ENCODE measurements at regions not wholly inside any gene's neighbourhood (a gene's known extent, or its start where the extent isn't known, plus 50 kb on each side); places are given as distances from the start of the nearest gene placed in this dataset.

- no peak overlapping the region for H3K9ac ChIP-seq
- H3K9me3 ChIP-seq, result no peaks in the 10 kb centered on the region
- ChIA-PET CTCF (interaction anchor here (0.6 to 1.1 kb wide), 3 partner anchors 9 to 12 kb away, joined by 3 read pairs; no protein-coding TSS in a partner anchor), POLR2A (no interaction called here)
- H3K4me3 ChIP-seq (ENCODE audit: low read depth in 2 of 2, low read length in 1 of 2), result no peak overlapping the region
- H3K79me2 ChIP-seq (ENCODE audit: insufficient read depth), result no peaks in the 10 kb centered on the region
- TF ChIP-seq TEAD4 (IDR thresholded peaks at IDR 0.05; ENCODE audit: borderline replicate concordance, insufficient read depth) (no peak), USF2 (IDR thresholded peaks at IDR 0.05; ENCODE audit: borderline replicate concordance, low read depth, low read length) (no peak), MEF2A (IDR thresholded peaks at IDR 0.05; ENCODE audit: borderline replicate concordance, low read depth) (no peak), EP300 (IDR thresholded peaks at IDR 0.05; ENCODE audit: borderline replicate concordance in 1 of 2, low read depth in 1 of 2, low read length in 1 of 2) (no peak), JUND (IDR thresholded peaks at IDR 0.05) (no peak), REST (IDR thresholded peaks at IDR 0.05; ENCODE audit: low read depth, low read length) (no peak), YY1 (IDR thresholded peaks at IDR 0.05; ENCODE audit: low read depth) (no peak), POLR2AphosphoS5 (IDR thresholded peaks at IDR 0.05; ENCODE audit: low read depth, low read length) (no peak), NFIC (IDR thresholded peaks at IDR 0.05; ENCODE audit: borderline replicate concordance) (no peak), TAF1 (IDR thresholded peaks at IDR 0.05; ENCODE audit: borderline replicate concordance, low read depth, low read length) (no peak), FOXM1 (IDR thresholded peaks at IDR 0.05; ENCODE audit: low read depth) (no peak), NRF1 (IDR thresholded peaks at IDR 0.05; ENCODE audit: low read depth, low read length) (no peak)
- 14% methylated on average over 3 of the region's 3 CpGs for WGBS (ENCODE audit: low lambda C conversion rate)
- H3K27ac ChIP-seq (ENCODE audit: low read depth in 2 of 2, low read length in 1 of 2), result no peak overlapping the region
- no peak for DNase-seq
- no peaks in the 10 kb centered on the region for H3K27me3 ChIP-seq (ENCODE audit: insufficient read depth)
- H3K36me3 ChIP-seq (replicated peaks in 1 of 2; ENCODE audit: control insufficient read depth in 1 of 2, insufficient read depth in 2 of 2, low read length in 1 of 2), result no peaks in the 10 kb centered on the region
- H3K9me2 ChIP-seq, result no peaks in the 10 kb centered on the region
- H3K4me2 ChIP-seq, result no peak overlapping the region
- H4K20me1 ChIP-seq (ENCODE audit: insufficient read depth), result no peaks in the 10 kb centered on the region
- H3F3A ChIP-seq (replicated peaks; ENCODE audit: insufficient read depth), result no peaks in the 10 kb centered on the region
- no peaks in the 10 kb centered on the region for H3K4me1 ChIP-seq (ENCODE audit: control insufficient read depth in 1 of 2, insufficient read depth in 2 of 2, low read depth in 1 of 2, low read length in 1 of 2)
- H2AFZ ChIP-seq (ENCODE audit: low read depth), result no peak overlapping the region
Measured at GRCh38 chr2:129224486-129224885, 755.0 kb upstream of the RAB6C start.

- Histone ChIP-seq H3F3A (replicated peaks; ENCODE audit: insufficient read depth) (no peaks in the 10 kb centered on the region), H3K27me3 (ENCODE audit: insufficient read depth) (no peaks in the 10 kb centered on the region), H3K36me3 (replicated peaks in 1 of 2; ENCODE audit: control insufficient read depth in 1 of 2, insufficient read depth in 2 of 2, low read length in 1 of 2) (no peaks in the 10 kb centered on the region), H3K4me1 (ENCODE audit: control insufficient read depth in 1 of 2, insufficient read depth in 2 of 2, low read depth in 1 of 2, low read length in 1 of 2) (no peaks in the 10 kb centered on the region), H3K27ac (ENCODE audit: low read depth in 2 of 2, low read length in 1 of 2) (no peak overlapping the region), H4K20me1 (ENCODE audit: insufficient read depth) (no peaks in the 10 kb centered on the region), H3K4me3 (ENCODE audit: low read depth in 2 of 2, low read length in 1 of 2) (no peak overlapping the region), H3K4me2 (no peak overlapping the region), H3K79me2 (ENCODE audit: insufficient read depth) (no peaks in the 10 kb centered on the region), H3K9me2 (no peaks in the 10 kb centered on the region), H3K9me3 (no peaks in the 10 kb centered on the region), H2AFZ (ENCODE audit: low read depth) (no peak overlapping the region), H3K9ac (no peak overlapping the region)
- no peak for DNase-seq
- ChIA-PET CTCF (no interaction called here), POLR2A (no interaction called here)
- TF ChIP-seq JUND (IDR thresholded peaks at IDR 0.05) (no peak), TCF12 (IDR thresholded peaks at IDR 0.05) (no peak), TEAD4 (IDR thresholded peaks at IDR 0.05; ENCODE audit: borderline replicate concordance, insufficient read depth) (no peak), RCOR1 (IDR thresholded peaks at IDR 0.05; ENCODE audit: low read length) (no peak), SMC3 (IDR thresholded peaks at IDR 0.05; ENCODE audit: low read depth, low read length) (no peak), ELF1 (IDR thresholded peaks at IDR 0.05) (no peak), MAX (IDR thresholded peaks at IDR 0.05; ENCODE audit: low read depth) (no peak)
- WGBS (ENCODE audit: low lambda C conversion rate), result 17% methylated on average over 3 of the region's 3 CpGs
Measured at GRCh38 chr2:129229196-129229595, 750.3 kb upstream of the RAB6C start.

Measured in SK-N-SH (cell line).